HCT116 (cell line): ENCODE measurements at regions not wholly inside any gene's neighbourhood (a gene's known extent, or its start where the extent isn't known, plus 50 kb on each side); places are given as distances from the start of the nearest gene placed in this dataset.

Source experiments
- ATAC-seq: fragments of 200-7000 bp; cut with Tn5 transposase; 2 replicates; pipeline ENCODE4 v1.9.1; 2020; ENCODE audit warnings: mild to moderate bottlenecking, moderate library complexity
- BruUV-seq: library from RNA; stranded (reverse); fragments of 400-500 nt; replicated peaks from 2 replicates; lab custom pipeline; 2021; lab: Mats Ljungman, UMichigan
- CTCF ChIA-PET: fragments of 300-600 bp; sonication (Branson Sonifier 250); formaldehyde crosslinking; loops from one replicate; lab custom pipeline; 2021; ENCODE audit warnings: antibody characterized with exemption; lab: Charles Lee
- POLR2A ChIA-PET: fragments of 300-600, 350-600 bp; sonication (Branson Sonifier 250); formaldehyde crosslinking; loops from one replicate; lab custom pipeline; 2021; ENCODE audit warnings: antibody characterized with exemption; lab: Charles Lee
- RAD21 ChIA-PET, 2 experiments: fragments of 300-600 bp; sonication (Branson Sonifier 250); formaldehyde crosslinking; loops; one replicate each; lab custom pipeline; 2023; ENCODE audit warnings: low total read pairs in 2 of 2; ENCODE audit not compliant: uncharacterized antibody in 2 of 2, unreplicated experiment in 2 of 2, low non-redundant PET in 1 of 2; lab: Charles Lee
- DNase-seq: peaks from one replicate; pipeline ENCODE4 v3.0.0-alpha.2; 2010; ENCODE audit warnings: low read depth, low spot score
- H2AFZ ChIP-seq: fragments of 200-600 bp; shearing (Covaris generic), sonication (generic); 2 replicates; pipeline ENCODE4 v1.6.1; 2017; ENCODE audit warnings: low read depth, mixed run types, mixed read lengths, antibody characterized with exemption, low read length; ENCODE audit not compliant: poor library complexity, severe bottlenecking
- H3K27ac ChIP-seq: 2 replicates; pipeline ENCODE4 v1.5.1; 2012; ENCODE audit warnings: low read depth, low read length
- H3K27me3 ChIP-seq: fragments of 200-600 bp; sonication (generic); 2 replicates; pipeline ENCODE4 v1.6.1; 2016; ENCODE audit warnings: mixed run types, low read length, mixed read lengths; ENCODE audit not compliant: insufficient read depth
- H3K36me3 ChIP-seq, 2 experiments: fragments of 200-500 bp in 1 of 2; fragments of 200-600 bp in 1 of 2; sonication (Bioruptor generic) in 1 of 2; sonication (generic) in 1 of 2; 2 replicates each; pipeline versions ENCODE4 v1.5.1 to v1.6.1; 2014 to 2016; ENCODE audit warnings: low read length in 2 of 2, inconsistent platforms in 1 of 2, mixed read lengths in 1 of 2, mixed run types in 1 of 2; ENCODE audit not compliant: insufficient read depth in 2 of 2, control insufficient read depth in 1 of 2
- H3K4me1 ChIP-seq, 2 experiments: fragments of 200-600 bp in 1 of 2; sonication (generic) in 1 of 2; 2 replicates each; pipeline versions ENCODE4 v1.5.1 to v1.6.1; 2012 to 2017; ENCODE audit warnings: low read length in 2 of 2, inconsistent platforms in 1 of 2, mild to moderate bottlenecking in 1 of 2, mixed read lengths in 1 of 2, mixed run types in 1 of 2, moderate library complexity in 1 of 2; ENCODE audit not compliant: insufficient read depth in 2 of 2, control insufficient read depth in 1 of 2
- H3K4me2 ChIP-seq: fragments of 200-600 bp; sonication (generic); 2 replicates; pipeline ENCODE4 v1.6.1; 2017; ENCODE audit warnings: mixed run types, low read length, mixed read lengths
- H3K4me3 ChIP-seq, 2 experiments: fragments of 200-600 bp in 1 of 2; sonication (generic) in 1 of 2; replicated peaks in 1 of 2; 2 replicates each; pipeline ENCODE4 v1.5.1; 2011 to 2016; ENCODE audit warnings: low read length in 2 of 2, control low read depth in 1 of 2, low read depth in 1 of 2, mild to moderate bottlenecking in 1 of 2, mixed read lengths in 1 of 2, mixed run types in 1 of 2
- H3K79me2 ChIP-seq: fragments of 200-600 bp; sonication (generic); 2 replicates; pipeline ENCODE4 v1.6.1; 2017; ENCODE audit warnings: mild to moderate bottlenecking, mixed run types, low read length, moderate library complexity, mixed read lengths; ENCODE audit not compliant: insufficient read depth
- H3K9ac ChIP-seq: fragments of 200-600 bp; sonication (generic); 2 replicates; pipeline ENCODE4 v1.6.1; 2016; ENCODE audit warnings: low read length, mixed read lengths
- H3K9me2 ChIP-seq: fragments of 200-600 bp; sonication (generic), shearing (Covaris generic); 2 replicates; pipeline ENCODE4 v1.6.1; 2017; ENCODE audit warnings: mixed run types, mild to moderate bottlenecking, moderate library complexity; ENCODE audit not compliant: insufficient read depth
- H3K9me3 ChIP-seq, 2 experiments: fragments of 200-500 bp in 1 of 2; fragments of 200-600 bp in 1 of 2; sonication (Bioruptor generic) in 1 of 2; sonication (generic) in 1 of 2; 2 replicates each; pipeline ENCODE4 v1.6.1; 2014 to 2017; ENCODE audit warnings: low read length in 2 of 2, mixed read lengths in 2 of 2, inconsistent platforms in 1 of 2, low read depth in 1 of 2, mild to moderate bottlenecking in 1 of 2, mixed run types in 1 of 2, moderate library complexity in 1 of 2; ENCODE audit not compliant: control insufficient read depth in 1 of 2, insufficient read depth in 1 of 2
- H4K20me1 ChIP-seq: fragments of 200-600 bp; sonication (generic), shearing (Covaris generic); 2 replicates; pipeline ENCODE4 v1.6.1; 2017; ENCODE audit warnings: mixed run types, mild to moderate bottlenecking, moderate library complexity; ENCODE audit not compliant: insufficient read depth
- ATF3 ChIP-seq: IDR thresholded peaks from 2 replicates; pipeline ENCODE4 v1.6.1; 2012
- CBX3 ChIP-seq: IDR thresholded peaks from 2 replicates; pipeline ENCODE4 v1.6.1; 2012; ENCODE audit warnings: low read depth
- CTCF ChIP-seq, 3 experiments: fragments of 200-600 bp in 1 of 3; sonication (generic) in 1 of 3; IDR thresholded peaks in 2 of 3; conservative IDR thresholded peaks in 1 of 3; 2 replicates each; pipeline ENCODE4 v1.5.1; 2012 to 2017; ENCODE audit warnings: low read depth in 2 of 3, low read length in 2 of 3, antibody characterized with exemption in 1 of 3, borderline replicate concordance in 1 of 3, control low read depth in 1 of 3, mild to moderate bottlenecking in 1 of 3, mixed read lengths in 1 of 3, mixed run types in 1 of 3, moderate library complexity in 1 of 3; ENCODE audit not compliant: insufficient read depth in 1 of 3
- EGR1 ChIP-seq: IDR thresholded peaks from 2 replicates; pipeline ENCODE4 v1.6.1; 2012; ENCODE audit warnings: low read depth
- ELF1 ChIP-seq: IDR thresholded peaks from 2 replicates; pipeline ENCODE4 v1.6.1; 2012; ENCODE audit warnings: low read depth, borderline replicate concordance
- EZH2 ChIP-seq: fragments of 200-600 bp; sonication (generic); IDR thresholded peaks from 2 replicates; pipeline ENCODE4 v1.6.1; 2017; ENCODE audit warnings: antibody characterized with exemption, mixed run types
- EZH2phosphoT487 ChIP-seq: fragments of 200-600 bp; IDR thresholded peaks from 2 replicates; pipeline ENCODE4 v1.6.1; 2018; ENCODE audit warnings: antibody characterized with exemption, borderline replicate concordance
- JUND ChIP-seq: IDR thresholded peaks from 2 replicates; pipeline ENCODE4 v1.6.1; 2012
- POLR2A ChIP-seq: IDR thresholded peaks from 2 replicates; pipeline ENCODE4 v1.7.0; 2011; ENCODE audit warnings: borderline replicate concordance; ENCODE audit not compliant: insufficient read depth, insufficient read length; ENCODE audit errors: extremely low read depth
- SIN3A ChIP-seq: IDR thresholded peaks from 2 replicates; pipeline ENCODE4 v1.6.1; 2012; ENCODE audit warnings: low read depth
- SP1 ChIP-seq: IDR thresholded peaks from 2 replicates; pipeline ENCODE4 v1.6.1; 2012; ENCODE audit warnings: low read depth
- SRF ChIP-seq: IDR thresholded peaks from 2 replicates; pipeline ENCODE4 v1.6.1; 2012; ENCODE audit warnings: low read depth
- TCF7L2 ChIP-seq: IDR thresholded peaks from 2 replicates; pipeline ENCODE4 v1.7.0; 2011; ENCODE audit warnings: borderline replicate concordance, inconsistent platforms; ENCODE audit not compliant: insufficient read depth, insufficient read length; ENCODE audit errors: extremely low read depth
- YY1 ChIP-seq: IDR thresholded peaks from 2 replicates; pipeline ENCODE4 v1.6.1; 2011; ENCODE audit warnings: low read length, low read depth, moderate library complexity, mild to moderate bottlenecking; ENCODE audit not compliant: insufficient replicate concordance; ENCODE audit errors: extremely low read depth
- intact Hi-C: fragments of 100-400 bp; cut with micrococcal nuclease; formaldehyde crosslinking; loops from 2 replicates; pipeline ENCODE4 v1.10.0; 2022
- TF ChIP-seq, protein P1 (sequence below): IDR thresholded peaks from 2 replicates; pipeline ENCODE4 v1.6.1; 2012
- TF ChIP-seq, protein P2 (sequence below): IDR thresholded peaks from 2 replicates; pipeline ENCODE4 v1.6.1; 2012; ENCODE audit warnings: low read depth

- Histone ChIP-seq H3K4me2 (no peak overlapping the region), H3K4me3 (no peak overlapping the region), H3K9ac (no peak overlapping the region), H3K27ac (no peak overlapping the region), H3K27me3 (no peaks in the 10 kb centered on the region), H3K36me3 (no peaks in the 10 kb centered on the region), H4K20me1 (no peaks in the 10 kb centered on the region), H3K9me2 (no peaks in the 10 kb centered on the region), H2AFZ (no peak overlapping the region), H3K9me3 (no peaks in the 10 kb centered on the region), H3K4me1 (no peaks in the 10 kb centered on the region), H3K79me2 (no peaks in the 10 kb centered on the region)
- ChIA-PET RAD21 (no interaction called here), POLR2A (no interaction called here), CTCF (no interaction called here)
- intact Hi-C loops, result no loop called here
- no TSS peak for BruUV-seq
- no peak for DNase-seq
- no peak for ATAC-seq
- TF ChIP-seq EZH2phosphoT487 (no peak), SP1 (no peak), CBX3 (no peak), SRF (no peak), TCF7L2 (no peak), POLR2A (no peak), JUND (no peak), YY1 (no peak), EZH2 (no peak), CTCF (IDR thresholded peaks at IDR 0.05 in 2 of 3, conservative IDR thresholded peaks at IDR 0.05 in 1 of 3; ENCODE audit: borderline replicate concordance in 1 of 3, insufficient read depth in 1 of 3, low read depth in 2 of 3, low read length in 2 of 3) (no peak), EGR1 (no peak), SIN3A (no peak), ATF3 (no peak), ELF1 (no peak)
- TF ChIP-seq, protein P1, sequence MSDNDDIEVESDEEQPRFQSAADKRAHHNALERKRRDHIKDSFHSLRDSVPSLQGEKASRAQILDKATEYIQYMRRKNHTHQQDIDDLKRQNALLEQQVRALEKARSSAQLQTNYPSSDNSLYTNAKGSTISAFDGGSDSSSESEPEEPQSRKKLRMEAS, result no peak
- TF ChIP-seq, protein P2, sequence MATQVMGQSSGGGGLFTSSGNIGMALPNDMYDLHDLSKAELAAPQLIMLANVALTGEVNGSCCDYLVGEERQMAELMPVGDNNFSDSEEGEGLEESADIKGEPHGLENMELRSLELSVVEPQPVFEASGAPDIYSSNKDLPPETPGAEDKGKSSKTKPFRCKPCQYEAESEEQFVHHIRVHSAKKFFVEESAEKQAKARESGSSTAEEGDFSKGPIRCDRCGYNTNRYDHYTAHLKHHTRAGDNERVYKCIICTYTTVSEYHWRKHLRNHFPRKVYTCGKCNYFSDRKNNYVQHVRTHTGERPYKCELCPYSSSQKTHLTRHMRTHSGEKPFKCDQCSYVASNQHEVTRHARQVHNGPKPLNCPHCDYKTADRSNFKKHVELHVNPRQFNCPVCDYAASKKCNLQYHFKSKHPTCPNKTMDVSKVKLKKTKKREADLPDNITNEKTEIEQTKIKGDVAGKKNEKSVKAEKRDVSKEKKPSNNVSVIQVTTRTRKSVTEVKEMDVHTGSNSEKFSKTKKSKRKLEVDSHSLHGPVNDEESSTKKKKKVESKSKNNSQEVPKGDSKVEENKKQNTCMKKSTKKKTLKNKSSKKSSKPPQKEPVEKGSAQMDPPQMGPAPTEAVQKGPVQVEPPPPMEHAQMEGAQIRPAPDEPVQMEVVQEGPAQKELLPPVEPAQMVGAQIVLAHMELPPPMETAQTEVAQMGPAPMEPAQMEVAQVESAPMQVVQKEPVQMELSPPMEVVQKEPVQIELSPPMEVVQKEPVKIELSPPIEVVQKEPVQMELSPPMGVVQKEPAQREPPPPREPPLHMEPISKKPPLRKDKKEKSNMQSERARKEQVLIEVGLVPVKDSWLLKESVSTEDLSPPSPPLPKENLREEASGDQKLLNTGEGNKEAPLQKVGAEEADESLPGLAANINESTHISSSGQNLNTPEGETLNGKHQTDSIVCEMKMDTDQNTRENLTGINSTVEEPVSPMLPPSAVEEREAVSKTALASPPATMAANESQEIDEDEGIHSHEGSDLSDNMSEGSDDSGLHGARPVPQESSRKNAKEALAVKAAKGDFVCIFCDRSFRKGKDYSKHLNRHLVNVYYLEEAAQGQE, result no peak
These were observed 65.8 kb upstream of the CECR2 start for GRCh38 chr22:17303441-17303839.
